ENCODE measurements at regions not wholly inside any gene's neighbourhood (a gene's known extent, or its start where the extent isn't known, plus 50 kb on each side); places are given as distances from the start of the nearest gene placed in this dataset.
A peak's percentile ranks its signal among the peaks of the same experiment; 100 is the strongest.
"Not testable (repeated sequence)": the region's sequence is repeated elsewhere in the genome, so short reads cannot be mapped to it uniquely, and the experiment has no call there.

DNA sequence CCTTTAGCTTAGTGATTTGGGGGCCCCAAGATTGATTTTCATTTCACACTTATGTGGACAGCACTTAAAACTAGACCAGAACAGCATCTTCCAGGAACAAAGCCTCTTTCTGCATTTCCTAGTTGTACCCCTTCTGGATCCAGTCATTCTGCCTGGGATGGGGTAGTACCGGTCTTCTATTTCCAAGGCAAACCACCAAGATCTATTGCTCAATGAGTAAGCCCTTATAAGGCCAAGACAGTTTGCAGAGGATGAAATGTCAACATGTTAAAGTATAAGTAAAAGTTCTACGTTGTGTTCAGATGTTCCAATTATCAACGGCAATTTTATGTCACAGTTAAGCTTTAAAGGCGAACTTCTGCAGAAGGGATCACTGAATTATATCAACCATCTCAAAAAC, 106.9 kb upstream of the ZNF746 start:
- DNase-seq (ENCODE audit: low spot score) = no peak

- DNase-seq (ENCODE audit: low spot score) = peak; percentile 89
Measured at GRCh38 chr7:149600669-149601330, 103.2 kb upstream of the ZNF746 start.

- no peak for DNase-seq (ENCODE audit: low spot score)
Measured at GRCh38 chr7:149599636-149600206, 102.1 kb upstream of the ZNF746 start.

GRCh38 chr7:149598721-149599308, 101.2 kb upstream of the ZNF746 start:
- peak; percentile 56 for DNase-seq (ENCODE audit: low spot score)

DNA sequence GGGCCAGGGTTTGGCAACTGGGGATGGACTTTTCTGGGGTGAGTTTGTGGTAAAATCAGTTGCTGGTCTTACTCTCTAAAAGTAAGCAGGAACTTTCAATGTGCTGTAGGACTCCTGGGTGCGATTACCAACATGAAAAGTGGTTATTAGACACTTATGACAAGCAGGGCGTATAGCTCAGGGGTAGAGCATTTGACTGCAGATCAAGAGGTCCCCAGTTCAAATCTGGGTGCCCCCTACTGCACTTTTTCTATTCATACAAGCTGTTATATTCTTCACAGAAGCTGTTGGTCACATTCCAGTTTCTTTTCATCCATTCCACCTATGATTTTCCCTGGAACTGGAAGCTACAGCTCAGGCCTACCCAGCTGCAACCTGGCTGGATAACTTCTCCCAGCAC, 100.2 kb upstream of the ZNF746 start:
- DNase-seq (ENCODE audit: low spot score) = not testable (repeated sequence)

DNA sequence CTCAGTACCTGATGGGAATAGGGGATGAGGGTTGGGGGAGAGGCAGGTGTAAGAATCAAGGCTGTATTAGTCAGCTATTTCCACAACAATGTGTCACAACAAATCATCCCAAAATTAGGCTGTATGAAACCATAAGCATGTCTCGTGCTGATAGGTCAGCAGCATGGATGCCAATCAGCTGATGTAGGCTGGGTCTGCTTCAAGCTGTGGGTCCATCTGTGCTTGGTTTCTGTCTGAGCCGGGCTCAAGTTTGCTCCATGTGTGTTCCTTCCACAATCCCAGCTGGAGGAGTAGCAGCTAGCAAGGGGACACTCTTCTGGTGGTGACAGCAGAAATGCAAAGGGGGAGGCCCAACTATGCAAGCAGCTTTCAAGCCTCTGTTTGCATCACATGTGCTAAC, 97.9 kb upstream of the ZNF746 start:
- DNase-seq (ENCODE audit: low spot score) = no peak

- DNase-seq (ENCODE audit: low spot score) = no peak
Measured at GRCh38 chr7:149595078-149595477, 97.5 kb upstream of the ZNF746 start.

DNA sequence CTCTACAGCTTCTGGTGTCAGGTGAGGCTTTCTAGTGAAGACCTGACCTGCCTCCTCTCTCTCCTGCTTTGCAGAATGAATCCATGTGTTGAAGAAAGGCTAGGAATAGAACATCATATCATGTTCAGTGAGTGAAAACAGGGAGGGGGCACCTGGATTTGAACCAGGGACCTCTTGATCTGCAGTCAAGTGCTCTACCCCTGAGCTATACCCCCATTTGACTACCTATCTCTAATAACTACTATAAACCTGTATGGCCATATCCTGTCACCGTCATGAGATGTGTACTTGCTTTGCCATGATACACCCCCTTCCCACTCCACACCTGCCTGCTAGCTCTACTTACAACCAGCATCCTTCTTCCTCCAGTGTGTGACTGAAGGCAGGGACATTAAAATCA, 91.3 kb upstream of the ZNF746 start:
- DNase-seq (ENCODE audit: low spot score) = no peak

DNA sequence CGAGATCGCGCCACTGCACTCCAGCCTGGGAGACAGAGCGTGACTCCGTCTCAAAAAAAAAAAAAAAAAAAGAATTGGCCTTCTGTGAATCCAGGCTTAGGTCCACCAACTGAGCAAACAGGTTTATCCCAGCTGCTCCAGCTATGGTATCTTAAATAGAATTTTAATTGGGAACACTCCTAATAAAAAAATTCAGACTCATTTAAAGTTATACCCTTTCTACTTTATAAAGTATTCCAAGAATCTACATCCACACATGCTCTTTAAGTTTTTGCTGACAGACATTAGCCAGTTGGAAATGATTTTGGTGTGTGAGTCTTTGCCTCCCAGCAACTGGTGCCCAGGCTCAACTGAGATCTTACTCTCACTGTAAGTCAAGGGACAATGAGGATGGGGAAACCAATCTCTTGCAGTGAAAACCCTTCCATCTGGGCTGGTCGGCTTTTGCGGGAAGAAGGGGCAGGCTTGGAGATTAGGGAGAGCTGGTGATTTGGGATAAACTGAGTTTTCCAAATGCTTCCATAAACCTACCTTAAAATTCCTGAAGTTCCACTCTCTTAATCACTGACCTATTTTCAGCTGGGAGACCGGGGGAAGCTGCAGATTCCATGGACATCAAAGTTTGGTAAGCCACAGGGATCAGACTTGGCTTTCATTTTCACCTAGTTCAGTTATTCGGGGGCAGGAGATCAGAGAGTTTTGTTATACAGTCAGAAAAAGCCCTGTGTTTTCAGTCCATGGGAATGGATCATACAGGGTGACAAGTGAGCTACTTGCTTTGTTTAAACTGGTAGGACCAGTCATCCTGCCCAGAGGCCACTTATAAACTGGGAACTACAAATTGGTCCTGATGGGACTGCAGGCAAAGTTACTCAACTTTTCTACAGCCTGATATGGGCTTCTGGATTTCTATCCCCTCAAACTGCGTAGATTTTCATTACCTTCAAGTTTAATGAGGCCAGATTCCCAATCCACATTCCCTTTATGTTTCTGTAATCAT, 89.3 kb upstream of the ZNF746 start:
- no peak for DNase-seq (ENCODE audit: low spot score)

GRCh38 chr7:149584530-149584929, 86.9 kb upstream of the ZNF746 start:
- DNase-seq (ENCODE audit: low spot score) = no peak

- no peak for DNase-seq (ENCODE audit: low spot score)
Measured at GRCh38 chr7:149584009-149584408, 86.4 kb upstream of the ZNF746 start.

DNA sequence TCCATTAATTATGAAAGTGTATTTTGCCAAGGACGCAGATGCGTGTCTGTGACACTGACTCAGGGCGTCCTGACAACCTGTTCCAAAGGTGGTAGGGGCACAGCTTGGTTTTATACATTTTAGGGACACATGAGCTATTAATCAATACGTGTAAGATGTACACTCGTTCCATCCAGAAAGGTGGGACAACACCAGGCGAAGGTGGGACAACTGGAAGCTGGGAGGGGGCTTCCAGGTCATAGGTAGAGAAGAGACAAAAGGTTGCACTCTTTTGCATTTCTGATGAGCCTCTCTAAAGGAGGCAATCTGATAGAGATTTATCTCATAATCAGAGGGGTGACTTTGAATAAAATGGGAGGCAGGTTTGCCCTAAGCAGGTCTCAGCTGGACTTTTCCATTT, 82.7 kb upstream of the ZNF746 start:
- DNase-seq (ENCODE audit: low spot score) = no peak

DNA sequence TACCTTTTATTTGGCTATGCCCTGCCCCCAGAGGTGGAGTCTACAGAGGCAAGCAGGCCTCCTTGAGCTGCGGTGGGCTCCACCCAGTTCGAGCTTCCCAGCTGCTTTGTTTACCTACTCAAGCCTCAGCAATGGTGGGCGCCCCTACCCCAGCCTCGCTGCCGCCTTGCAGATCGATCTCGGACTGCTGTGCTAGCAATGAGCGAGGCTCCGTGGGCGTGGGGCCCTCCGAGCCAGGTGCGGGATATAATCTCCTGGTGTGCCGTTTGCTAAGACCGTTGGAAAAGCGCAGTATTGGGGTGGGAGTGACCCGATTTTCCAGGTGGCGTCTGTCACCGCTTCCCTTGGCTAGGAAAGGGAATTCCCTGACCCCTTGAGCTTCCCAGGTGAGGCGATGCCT, 81.8 kb upstream of the ZNF746 start:
- not testable (repeated sequence) for DNase-seq (ENCODE audit: low spot score)

GRCh38 chr7:149574428-149574827, 76.8 kb upstream of the ZNF746 start:
- not testable (repeated sequence) for DNase-seq (ENCODE audit: low spot score)

DNA sequence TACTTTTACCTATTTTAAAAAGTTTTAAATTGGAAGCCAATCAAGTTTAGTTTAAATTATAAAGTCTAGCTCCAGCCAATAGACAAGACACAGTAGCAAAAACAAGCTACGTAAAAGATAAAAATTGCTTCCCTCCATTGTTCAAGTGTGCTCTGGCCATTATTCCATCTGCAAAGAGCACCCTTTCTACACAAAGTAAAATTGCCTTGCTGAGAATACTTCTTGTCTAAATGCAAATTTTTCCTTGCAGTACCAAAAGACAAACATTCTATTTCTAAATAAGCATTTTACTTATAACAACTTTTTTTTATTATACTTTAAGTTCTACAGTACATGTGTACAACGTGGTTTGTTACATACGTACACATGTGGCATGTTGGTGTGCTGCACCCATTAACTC, 75.9 kb upstream of the ZNF746 start:
- no peak for DNase-seq (ENCODE audit: low spot score)

GRCh38 chr7:149572920-149573319, 75.3 kb upstream of the ZNF746 start:
- not testable (repeated sequence) for DNase-seq (ENCODE audit: low spot score)

DNA sequence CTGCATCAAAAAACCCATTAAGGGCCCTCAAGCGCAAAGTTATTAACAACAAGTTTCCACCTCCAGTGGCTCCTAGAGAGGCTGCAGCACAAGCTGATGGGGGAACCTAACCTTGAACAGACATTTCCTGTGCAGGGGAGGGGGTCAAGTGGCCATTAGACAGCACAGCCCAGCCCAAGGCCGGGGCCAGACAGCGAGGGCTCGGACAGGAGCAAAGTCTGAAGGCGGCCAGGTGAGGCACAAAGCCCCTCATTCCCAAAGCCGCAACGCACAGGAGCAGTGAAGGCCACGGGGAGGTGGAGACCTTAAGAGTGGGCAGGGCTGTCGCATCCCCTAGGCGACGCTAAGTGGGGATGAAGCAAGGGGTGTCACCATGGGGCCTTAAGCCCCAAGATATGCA, 73.2 kb upstream of the ZNF746 start:
- DNase-seq (ENCODE audit: low spot score) = no peak

GRCh38 chr7:149569726-149570422, 72.3 kb upstream of the ZNF746 start:
- DNase-seq (ENCODE audit: low spot score) = no peak

- DNase-seq (ENCODE audit: low spot score) = no peak
Measured at GRCh38 chr7:149569025-149569725, 71.6 kb upstream of the ZNF746 start.

GRCh38 chr7:149568218-149568617, 70.6 kb upstream of the ZNF746 start:
- DNase-seq (ENCODE audit: low spot score) = no peak

- DNase-seq (ENCODE audit: low spot score) = no peak
Measured at GRCh38 chr7:149566103-149566502, 68.5 kb upstream of the ZNF746 start.

DNA sequence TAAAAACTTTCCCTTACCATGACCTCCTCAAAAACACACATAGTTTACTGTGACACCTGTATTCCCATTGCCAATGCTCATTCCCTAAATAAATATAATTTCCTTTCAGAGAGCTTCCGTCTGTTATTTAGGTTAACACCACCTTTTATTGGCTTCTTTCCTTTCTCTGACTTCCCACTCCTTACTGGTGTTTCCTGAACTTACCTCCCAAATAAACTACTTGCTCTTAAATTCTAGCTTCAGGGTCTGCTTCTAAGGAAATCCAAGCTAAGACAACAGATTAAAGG, 67.4 kb upstream of the ZNF746 start:
- DNase-seq (ENCODE audit: low spot score) = no peak

Data from activated CD4-positive, alpha-beta T cell treated with anti-CD3 and anti-CD28 coated beads, Interleukin-2, Interleukin-4, amounts not matched to agents 100 ng/mL and 50 ng/mL, durations not matched to agents 16 hours and 8 hours (primary cell).